GM19468 (cell line): ENCODE measurements at regions not wholly inside any gene's neighbourhood (a gene's known extent, or its start where the extent isn't known, plus 50 kb on each side); places are given as distances from the start of the nearest gene placed in this dataset.
"Not testable (repeated sequence)": the region's sequence is repeated elsewhere in the genome, so short reads cannot be mapped to it uniquely, and the experiment has no call there.

Experiments
- ATAC-seq: cut with Tn5 transposase; IDR thresholded peaks from one replicate; pipeline ENCODE4 v1.9.1; 2021; ENCODE audit warnings: mild to moderate bottlenecking, moderate library complexity, moderate number of reproducible peaks; ENCODE audit not compliant: unreplicated experiment; ENCODE audit errors: extremely low read depth

- not testable (repeated sequence) for ATAC-seq
Measured at GRCh38 chr7:65193334-65194058, 180.2 kb upstream of the ZNF92 start.

- ATAC-seq = not testable (repeated sequence)
Measured at GRCh38 chr7:65177041-65177440, 170.6 kb upstream of the ERV3-1 start.

GRCh38 chr7:65150105-65150504, 143.6 kb upstream of the ERV3-1 start:
- ATAC-seq = not testable (repeated sequence)

GRCh38 chr7:65146118-65146914, 139.8 kb upstream of the ERV3-1 start:
- not testable (repeated sequence) for ATAC-seq

GRCh38 chr7:65145710-65146109, 139.2 kb upstream of the ERV3-1 start:
- ATAC-seq = not testable (repeated sequence)

GRCh38 chr7:65145008-65145407, 138.5 kb upstream of the ERV3-1 start:
- ATAC-seq = not testable (repeated sequence)

GRCh38 chr7:65144557-65144956, 138.1 kb upstream of the ERV3-1 start:
- not testable (repeated sequence) for ATAC-seq

- not testable (repeated sequence) for ATAC-seq
Measured at GRCh38 chr7:65144119-65144518, 137.6 kb upstream of the ERV3-1 start.

- ATAC-seq = not testable (repeated sequence)
Measured at GRCh38 chr7:65141894-65142293, 135.4 kb upstream of the ERV3-1 start.

GRCh38 chr7:65141405-65141778, 134.9 kb upstream of the ERV3-1 start:
- not testable (repeated sequence) for ATAC-seq

GRCh38 chr7:65140543-65141404, 134.3 kb upstream of the ERV3-1 start:
- not testable (repeated sequence) for ATAC-seq

- ATAC-seq = not testable (repeated sequence)
Measured at GRCh38 chr7:65136850-65137249, 130.4 kb upstream of the ERV3-1 start.

GRCh38 chr7:65133087-65133486, 126.6 kb upstream of the ERV3-1 start:
- ATAC-seq = not testable (repeated sequence)

GRCh38 chr7:65132256-65132655, 125.8 kb upstream of the ERV3-1 start:
- not testable (repeated sequence) for ATAC-seq

GRCh38 chr7:65127364-65127763, 120.9 kb upstream of the ERV3-1 start:
- not testable (repeated sequence) for ATAC-seq

GRCh38 chr7:65124600-65124999, 118.1 kb upstream of the ERV3-1 start:
- ATAC-seq = not testable (repeated sequence)

- ATAC-seq = not testable (repeated sequence)
Measured at GRCh38 chr7:65105650-65106203, 99.2 kb upstream of the ERV3-1 start.

GRCh38 chr7:65100499-65100898, 94.0 kb upstream of the ERV3-1 start:
- not testable (repeated sequence) for ATAC-seq

- not testable (repeated sequence) for ATAC-seq
Measured at GRCh38 chr7:65081669-65082055, 75.2 kb upstream of the ERV3-1 start.
